ENCODE measurements at regions not wholly inside any gene's neighbourhood (a gene's known extent, or its start where the extent isn't known, plus 50 kb on each side); places are given as distances from the start of the nearest gene placed in this dataset.
"Not testable (repeated sequence)": the region's sequence is repeated elsewhere in the genome, so short reads cannot be mapped to it uniquely, and the experiment has no call there.

DNA sequence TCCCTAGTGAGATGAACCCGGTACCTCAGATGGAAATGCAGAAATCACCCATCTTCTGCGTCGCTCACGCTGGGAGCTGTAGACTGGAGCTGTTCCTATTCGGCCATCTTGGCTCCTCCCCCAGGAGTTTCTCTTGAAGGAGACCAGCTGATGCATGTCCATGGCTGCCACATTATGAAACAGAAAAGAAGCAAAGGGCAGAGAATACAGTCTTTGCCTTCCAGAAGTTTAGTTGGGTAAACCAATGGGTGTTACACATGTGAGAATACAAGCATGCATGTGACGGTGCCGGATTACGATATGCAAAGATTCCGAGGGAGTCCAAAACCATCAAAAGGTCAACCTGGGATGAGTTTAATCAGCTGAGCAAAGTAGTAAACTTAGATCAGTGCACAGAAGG, 151.6 kb downstream of the SEM1 start (continued):
- TF ChIP-seq, protein P1, sequence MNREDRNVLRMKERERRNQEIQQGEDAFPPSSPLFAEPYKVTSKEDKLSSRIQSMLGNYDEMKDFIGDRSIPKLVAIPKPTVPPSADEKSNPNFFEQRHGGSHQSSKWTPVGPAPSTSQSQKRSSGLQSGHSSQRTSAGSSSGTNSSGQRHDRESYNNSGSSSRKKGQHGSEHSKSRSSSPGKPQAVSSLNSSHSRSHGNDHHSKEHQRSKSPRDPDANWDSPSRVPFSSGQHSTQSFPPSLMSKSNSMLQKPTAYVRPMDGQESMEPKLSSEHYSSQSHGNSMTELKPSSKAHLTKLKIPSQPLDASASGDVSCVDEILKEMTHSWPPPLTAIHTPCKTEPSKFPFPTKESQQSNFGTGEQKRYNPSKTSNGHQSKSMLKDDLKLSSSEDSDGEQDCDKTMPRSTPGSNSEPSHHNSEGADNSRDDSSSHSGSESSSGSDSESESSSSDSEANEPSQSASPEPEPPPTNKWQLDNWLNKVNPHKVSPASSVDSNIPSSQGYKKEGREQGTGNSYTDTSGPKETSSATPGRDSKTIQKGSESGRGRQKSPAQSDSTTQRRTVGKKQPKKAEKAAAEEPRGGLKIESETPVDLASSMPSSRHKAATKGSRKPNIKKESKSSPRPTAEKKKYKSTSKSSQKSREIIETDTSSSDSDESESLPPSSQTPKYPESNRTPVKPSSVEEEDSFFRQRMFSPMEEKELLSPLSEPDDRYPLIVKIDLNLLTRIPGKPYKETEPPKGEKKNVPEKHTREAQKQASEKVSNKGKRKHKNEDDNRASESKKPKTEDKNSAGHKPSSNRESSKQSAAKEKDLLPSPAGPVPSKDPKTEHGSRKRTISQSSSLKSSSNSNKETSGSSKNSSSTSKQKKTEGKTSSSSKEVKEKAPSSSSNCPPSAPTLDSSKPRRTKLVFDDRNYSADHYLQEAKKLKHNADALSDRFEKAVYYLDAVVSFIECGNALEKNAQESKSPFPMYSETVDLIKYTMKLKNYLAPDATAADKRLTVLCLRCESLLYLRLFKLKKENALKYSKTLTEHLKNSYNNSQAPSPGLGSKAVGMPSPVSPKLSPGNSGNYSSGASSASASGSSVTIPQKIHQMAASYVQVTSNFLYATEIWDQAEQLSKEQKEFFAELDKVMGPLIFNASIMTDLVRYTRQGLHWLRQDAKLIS (CRISPR knock-in tag; IDR thresholded peaks at IDR 0.05; ENCODE audit: borderline replicate concordance), result no peak
- no peak for TF ChIP-seq ZSCAN18 (CRISPR knock-in tag; IDR thresholded peaks at IDR 0.05)
- TF ChIP-seq, protein P2, sequence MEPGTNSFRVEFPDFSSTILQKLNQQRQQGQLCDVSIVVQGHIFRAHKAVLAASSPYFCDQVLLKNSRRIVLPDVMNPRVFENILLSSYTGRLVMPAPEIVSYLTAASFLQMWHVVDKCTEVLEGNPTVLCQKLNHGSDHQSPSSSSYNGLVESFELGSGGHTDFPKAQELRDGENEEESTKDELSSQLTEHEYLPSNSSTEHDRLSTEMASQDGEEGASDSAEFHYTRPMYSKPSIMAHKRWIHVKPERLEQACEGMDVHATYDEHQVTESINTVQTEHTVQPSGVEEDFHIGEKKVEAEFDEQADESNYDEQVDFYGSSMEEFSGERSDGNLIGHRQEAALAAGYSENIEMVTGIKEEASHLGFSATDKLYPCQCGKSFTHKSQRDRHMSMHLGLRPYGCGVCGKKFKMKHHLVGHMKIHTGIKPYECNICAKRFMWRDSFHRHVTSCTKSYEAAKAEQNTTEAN (CRISPR knock-in tag; IDR thresholded peaks at IDR 0.05), result no peak
- TF ChIP-seq ATF1 (CRISPR knock-in tag; IDR thresholded peaks at IDR 0.05), result no peak
- TF ChIP-seq TP53 (CRISPR knock-in tag; IDR thresholded peaks at IDR 0.05), result no peak
- no peak for TF ChIP-seq ESRRA (CRISPR knock-in tag; IDR thresholded peaks at IDR 0.05; ENCODE audit: borderline replicate concordance)

GRCh38 chr7:96557598-96557997, 152.0 kb downstream of the SEM1 start:
- H3K4me1 Mint-ChIP-seq; CTCF ChIA-PET; ATAC-seq; POLR2A ChIA-PET; H3K9me3 Mint-ChIP-seq; H3K27ac Mint-ChIP-seq; H3K27me3 Mint-ChIP-seq (ENCODE audit: low read depth); H3K36me3 Mint-ChIP-seq: not testable (repeated sequence)
- peak; percentile 53 for DNase-seq (ENCODE audit: low spot score)
- H3K4me3 Mint-ChIP-seq, result peak overlapping the region; percentile 24; the same call in 1 of the 2 replicates

DNA sequence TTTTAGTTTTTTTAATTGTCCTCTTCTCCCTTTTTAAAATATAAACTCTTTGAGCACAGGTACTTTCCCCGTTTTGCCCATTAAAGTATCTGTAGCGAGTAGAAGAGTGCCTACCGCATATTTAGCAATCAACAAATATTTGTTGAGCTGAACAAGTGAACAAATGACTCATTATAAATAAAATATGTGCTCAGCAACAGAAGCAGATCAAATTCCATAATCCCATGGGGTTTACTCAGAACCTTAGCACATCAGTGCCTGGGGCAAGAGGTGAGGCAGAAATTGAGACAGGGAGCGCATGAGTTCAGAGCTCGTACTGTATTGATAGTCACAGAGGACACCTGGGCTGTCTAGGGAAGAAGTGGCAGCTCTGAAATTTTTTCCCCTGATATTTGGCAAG, 161.0 kb downstream of the SEM1 start:
- ChIA-PET POLR2A (no interaction called here), CTCF (no interaction called here)
- no peak for ATAC-seq
- no peaks in the 10 kb centered on the region for H3K36me3 Mint-ChIP-seq
- no peak for DNase-seq (ENCODE audit: low spot score)
- no peak overlapping the region for H3K4me3 Mint-ChIP-seq
- H3K27me3 Mint-ChIP-seq (ENCODE audit: low read depth), result no peaks in the 10 kb centered on the region
- H3K9me3 Mint-ChIP-seq, result no peaks in the 10 kb centered on the region
- H3K4me1 Mint-ChIP-seq, result no peaks in the 10 kb centered on the region
- H3K27ac Mint-ChIP-seq, result no peak overlapping the region
- TF ChIP-seq GRHL2 (CRISPR knock-in tag; IDR thresholded peaks at IDR 0.05; ENCODE audit: insufficient replicate concordance, severe bottlenecking) (no peak), E2F5 (CRISPR knock-in tag; IDR thresholded peaks at IDR 0.05) (no peak), TEAD1 (CRISPR knock-in tag; IDR thresholded peaks at IDR 0.05) (no peak), TEAD4 (CRISPR knock-in tag; IDR thresholded peaks at IDR 0.05) (no peak), NR1H2 (CRISPR knock-in tag; IDR thresholded peaks at IDR 0.05) (no peak), MYBL2 (CRISPR knock-in tag; IDR thresholded peaks at IDR 0.05) (no peak), RORB (CRISPR knock-in tag; IDR thresholded peaks at IDR 0.05) (no peak), OVOL2 (CRISPR knock-in tag; IDR thresholded peaks at IDR 0.05; ENCODE audit: borderline replicate concordance) (no peak), ZMAT4 (CRISPR knock-in tag; IDR thresholded peaks at IDR 0.05) (no peak), ZNF281 (CRISPR knock-in tag; IDR thresholded peaks at IDR 0.05) (no peak)
- TF ChIP-seq, protein P3, sequence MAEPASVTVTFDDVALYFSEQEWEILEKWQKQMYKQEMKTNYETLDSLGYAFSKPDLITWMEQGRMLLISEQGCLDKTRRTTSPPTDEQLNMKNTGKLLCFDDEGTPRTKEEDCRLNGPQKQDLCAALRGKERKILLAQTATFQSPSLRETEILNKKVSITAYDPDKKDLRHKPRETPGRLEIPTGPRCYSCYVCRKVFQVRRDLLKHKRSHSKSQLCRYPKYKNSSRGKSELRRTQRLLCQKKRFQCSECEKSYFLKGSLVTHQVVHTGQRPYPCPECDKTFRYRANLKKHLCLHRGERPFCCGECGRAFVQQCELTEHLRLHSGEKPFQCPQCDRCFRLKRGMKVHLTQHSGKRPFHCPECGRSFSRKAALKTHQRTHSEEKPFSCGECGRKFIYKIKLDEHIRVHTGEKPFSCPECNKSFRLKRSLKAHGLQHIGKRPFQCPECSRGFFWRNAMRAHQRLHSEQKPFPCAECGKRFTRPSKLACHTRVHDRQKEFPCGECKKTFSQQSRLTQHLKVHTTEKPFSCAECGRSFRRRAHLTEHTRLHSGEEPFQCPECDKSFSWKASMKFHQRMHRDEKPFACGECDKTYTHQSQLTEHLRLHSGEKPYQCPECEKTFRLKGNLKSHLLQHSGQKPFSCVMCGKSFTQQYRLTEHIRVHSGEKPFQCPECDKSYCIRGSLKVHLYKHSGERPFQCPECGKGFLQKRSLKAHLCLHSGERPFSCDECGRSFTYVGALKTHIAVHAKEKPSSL (CRISPR knock-in tag; conservative IDR thresholded peaks at IDR 0.05), result no peak
- TF ChIP-seq, protein P4, sequence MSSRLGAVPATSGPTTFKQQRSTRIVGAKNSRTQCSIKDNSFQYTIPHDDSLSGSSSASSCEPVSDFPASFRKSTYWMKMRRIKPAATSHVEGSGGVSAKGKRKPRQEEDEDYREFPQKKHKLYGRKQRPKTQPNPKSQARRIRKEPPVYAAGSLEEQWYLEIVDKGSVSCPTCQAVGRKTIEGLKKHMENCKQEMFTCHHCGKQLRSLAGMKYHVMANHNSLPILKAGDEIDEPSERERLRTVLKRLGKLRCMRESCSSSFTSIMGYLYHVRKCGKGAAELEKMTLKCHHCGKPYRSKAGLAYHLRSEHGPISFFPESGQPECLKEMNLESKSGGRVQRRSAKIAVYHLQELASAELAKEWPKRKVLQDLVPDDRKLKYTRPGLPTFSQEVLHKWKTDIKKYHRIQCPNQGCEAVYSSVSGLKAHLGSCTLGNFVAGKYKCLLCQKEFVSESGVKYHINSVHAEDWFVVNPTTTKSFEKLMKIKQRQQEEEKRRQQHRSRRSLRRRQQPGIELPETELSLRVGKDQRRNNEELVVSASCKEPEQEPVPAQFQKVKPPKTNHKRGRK (CRISPR knock-in tag; IDR thresholded peaks at IDR 0.05; ENCODE audit: borderline replicate concordance), result no peak
